ENCODE measurements at regions not wholly inside any gene's neighbourhood (a gene's known extent, or its start where the extent isn't known, plus 50 kb on each side); places are given as distances from the start of the nearest gene placed in this dataset.

DNA sequence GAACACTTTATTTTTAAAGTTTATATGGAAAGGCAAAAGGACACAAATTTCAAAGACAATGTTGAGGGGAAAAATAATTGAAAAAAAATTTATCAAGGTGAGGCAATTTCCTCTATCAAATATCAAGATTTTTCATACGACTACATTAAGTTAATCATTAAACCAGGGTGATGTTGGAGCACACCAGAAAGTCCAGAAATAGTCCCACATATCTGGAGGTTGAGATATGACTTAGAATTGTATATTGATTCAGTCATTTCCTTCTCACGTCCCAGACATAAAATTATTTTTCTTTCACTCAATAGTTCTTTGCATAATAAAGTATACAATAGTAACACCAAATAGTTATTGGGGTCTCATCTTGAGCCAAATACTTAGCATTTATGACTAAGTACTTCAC is 605.1 kb downstream of the NUP35 start:
- Histone ChIP-seq H3K36me3 (ENCODE audit: insufficient read depth, low read length) (no peaks in the 10 kb centered on the region), H2AFZ (ENCODE audit: low read depth, low read length) (no peak overlapping the region), H3K9ac (ENCODE audit: low read length) (no peak overlapping the region), H3K9me3 (ENCODE audit: low read length) (no peaks in the 10 kb centered on the region), H3K27me3 (ENCODE audit: insufficient read depth, low read depth, low read length) (no peaks in the 10 kb centered on the region), H3K4me3 (ENCODE audit: low read length) (no peak overlapping the region), H3K9me2 (ENCODE audit: insufficient read depth, low read length) (no peaks in the 10 kb centered on the region), H3K4me2 (ENCODE audit: low read length) (no peak overlapping the region), H3F3A (ENCODE audit: insufficient read depth, low read length, poor library complexity, severe bottlenecking) (no peaks in the 10 kb centered on the region), H3K27ac (ENCODE audit: low read length) (no peak overlapping the region), H3K79me2 (replicated peaks; ENCODE audit: insufficient read depth, low read length) (no peaks in the 10 kb centered on the region), H4K20me1 (ENCODE audit: insufficient read depth) (no peaks in the 10 kb centered on the region)
- no peak for TF ChIP-seq SMC3 (conservative IDR thresholded peaks at IDR 0.05; ENCODE audit: poor library complexity)
- TF ChIP-seq RAD21 (conservative IDR thresholded peaks at IDR 0.05) = no peak
- no peak for TF ChIP-seq TAF1 (IDR thresholded peaks at IDR 0.05; ENCODE audit: low read depth)
- TF ChIP-seq EP300 (conservative IDR thresholded peaks at IDR 0.05; ENCODE audit: poor library complexity, severe bottlenecking) = no peak
- no peak for TF ChIP-seq MXI1 (conservative IDR thresholded peaks at IDR 0.05; ENCODE audit: poor library complexity, severe bottlenecking)
- TF ChIP-seq POLR2AphosphoS5 (IDR thresholded peaks at IDR 0.05) = no peak
- TF ChIP-seq, protein P1, sequence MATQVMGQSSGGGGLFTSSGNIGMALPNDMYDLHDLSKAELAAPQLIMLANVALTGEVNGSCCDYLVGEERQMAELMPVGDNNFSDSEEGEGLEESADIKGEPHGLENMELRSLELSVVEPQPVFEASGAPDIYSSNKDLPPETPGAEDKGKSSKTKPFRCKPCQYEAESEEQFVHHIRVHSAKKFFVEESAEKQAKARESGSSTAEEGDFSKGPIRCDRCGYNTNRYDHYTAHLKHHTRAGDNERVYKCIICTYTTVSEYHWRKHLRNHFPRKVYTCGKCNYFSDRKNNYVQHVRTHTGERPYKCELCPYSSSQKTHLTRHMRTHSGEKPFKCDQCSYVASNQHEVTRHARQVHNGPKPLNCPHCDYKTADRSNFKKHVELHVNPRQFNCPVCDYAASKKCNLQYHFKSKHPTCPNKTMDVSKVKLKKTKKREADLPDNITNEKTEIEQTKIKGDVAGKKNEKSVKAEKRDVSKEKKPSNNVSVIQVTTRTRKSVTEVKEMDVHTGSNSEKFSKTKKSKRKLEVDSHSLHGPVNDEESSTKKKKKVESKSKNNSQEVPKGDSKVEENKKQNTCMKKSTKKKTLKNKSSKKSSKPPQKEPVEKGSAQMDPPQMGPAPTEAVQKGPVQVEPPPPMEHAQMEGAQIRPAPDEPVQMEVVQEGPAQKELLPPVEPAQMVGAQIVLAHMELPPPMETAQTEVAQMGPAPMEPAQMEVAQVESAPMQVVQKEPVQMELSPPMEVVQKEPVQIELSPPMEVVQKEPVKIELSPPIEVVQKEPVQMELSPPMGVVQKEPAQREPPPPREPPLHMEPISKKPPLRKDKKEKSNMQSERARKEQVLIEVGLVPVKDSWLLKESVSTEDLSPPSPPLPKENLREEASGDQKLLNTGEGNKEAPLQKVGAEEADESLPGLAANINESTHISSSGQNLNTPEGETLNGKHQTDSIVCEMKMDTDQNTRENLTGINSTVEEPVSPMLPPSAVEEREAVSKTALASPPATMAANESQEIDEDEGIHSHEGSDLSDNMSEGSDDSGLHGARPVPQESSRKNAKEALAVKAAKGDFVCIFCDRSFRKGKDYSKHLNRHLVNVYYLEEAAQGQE (IDR thresholded peaks at IDR 0.05; ENCODE audit: borderline replicate concordance) = no peak
- no peak for TF ChIP-seq EZH2 (IDR thresholded peaks at IDR 0.05; ENCODE audit: borderline replicate concordance, insufficient read depth, low read length, poor library complexity, severe bottlenecking)
- TF ChIP-seq, protein P2, sequence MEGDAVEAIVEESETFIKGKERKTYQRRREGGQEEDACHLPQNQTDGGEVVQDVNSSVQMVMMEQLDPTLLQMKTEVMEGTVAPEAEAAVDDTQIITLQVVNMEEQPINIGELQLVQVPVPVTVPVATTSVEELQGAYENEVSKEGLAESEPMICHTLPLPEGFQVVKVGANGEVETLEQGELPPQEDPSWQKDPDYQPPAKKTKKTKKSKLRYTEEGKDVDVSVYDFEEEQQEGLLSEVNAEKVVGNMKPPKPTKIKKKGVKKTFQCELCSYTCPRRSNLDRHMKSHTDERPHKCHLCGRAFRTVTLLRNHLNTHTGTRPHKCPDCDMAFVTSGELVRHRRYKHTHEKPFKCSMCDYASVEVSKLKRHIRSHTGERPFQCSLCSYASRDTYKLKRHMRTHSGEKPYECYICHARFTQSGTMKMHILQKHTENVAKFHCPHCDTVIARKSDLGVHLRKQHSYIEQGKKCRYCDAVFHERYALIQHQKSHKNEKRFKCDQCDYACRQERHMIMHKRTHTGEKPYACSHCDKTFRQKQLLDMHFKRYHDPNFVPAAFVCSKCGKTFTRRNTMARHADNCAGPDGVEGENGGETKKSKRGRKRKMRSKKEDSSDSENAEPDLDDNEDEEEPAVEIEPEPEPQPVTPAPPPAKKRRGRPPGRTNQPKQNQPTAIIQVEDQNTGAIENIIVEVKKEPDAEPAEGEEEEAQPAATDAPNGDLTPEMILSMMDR (IDR thresholded peaks at IDR 0.05; ENCODE audit: poor library complexity, severe bottlenecking) = no peak

DNA sequence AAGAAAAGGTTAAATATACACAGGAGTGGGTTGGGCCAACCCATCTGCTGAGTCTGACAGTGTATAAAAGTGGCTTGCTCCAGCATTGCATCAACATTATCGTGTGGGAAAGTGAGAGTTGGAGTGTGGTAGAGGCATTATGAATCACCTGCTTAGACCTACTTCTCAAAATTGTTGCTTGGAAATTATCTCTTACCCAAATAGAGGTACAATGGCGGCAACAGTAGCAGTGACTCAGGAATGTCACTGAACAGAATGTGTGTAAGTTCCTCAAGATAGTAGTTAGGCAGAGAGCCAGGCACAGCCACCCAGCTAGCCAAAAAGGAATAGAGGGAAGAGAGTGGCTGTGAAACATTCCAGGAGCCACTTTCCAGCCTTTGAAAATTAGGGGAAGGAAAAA is 616.0 kb downstream of the NUP35 start:
- no peaks in the 10 kb centered on the region for H3K9me3 ChIP-seq (ENCODE audit: low read length)
- no peaks in the 10 kb centered on the region for H3K79me2 ChIP-seq (replicated peaks; ENCODE audit: insufficient read depth, low read length)
- no peak overlapping the region for H3K27ac ChIP-seq (ENCODE audit: low read length)
- no peaks in the 10 kb centered on the region for H3K9me2 ChIP-seq (ENCODE audit: insufficient read depth, low read length)
- H4K20me1 ChIP-seq (ENCODE audit: insufficient read depth) = no peaks in the 10 kb centered on the region
- H3K27me3 ChIP-seq (ENCODE audit: insufficient read depth, low read depth, low read length) = no peaks in the 10 kb centered on the region
- no peak overlapping the region for H3K4me2 ChIP-seq (ENCODE audit: low read length)
- no peak for TF ChIP-seq RAD21 (conservative IDR thresholded peaks at IDR 0.05)
- no peak for TF ChIP-seq TAF1 (IDR thresholded peaks at IDR 0.05; ENCODE audit: low read depth)
- TF ChIP-seq, protein P2 (IDR thresholded peaks at IDR 0.05; ENCODE audit: poor library complexity, severe bottlenecking) = no peak
- TF ChIP-seq, protein P1 (IDR thresholded peaks at IDR 0.05; ENCODE audit: borderline replicate concordance) = no peak
- no peak for TF ChIP-seq SMC3 (conservative IDR thresholded peaks at IDR 0.05; ENCODE audit: poor library complexity)
- no peak for TF ChIP-seq EZH2 (IDR thresholded peaks at IDR 0.05; ENCODE audit: borderline replicate concordance, insufficient read depth, low read length, poor library complexity, severe bottlenecking)
- no peak for TF ChIP-seq POLR2AphosphoS5 (IDR thresholded peaks at IDR 0.05)
- TF ChIP-seq EP300 (conservative IDR thresholded peaks at IDR 0.05; ENCODE audit: poor library complexity, severe bottlenecking) = no peak
- no peak for TF ChIP-seq MXI1 (conservative IDR thresholded peaks at IDR 0.05; ENCODE audit: poor library complexity, severe bottlenecking)
- H3F3A ChIP-seq (ENCODE audit: insufficient read depth, low read length, poor library complexity, severe bottlenecking) = no peaks in the 10 kb centered on the region
- H3K9ac ChIP-seq (ENCODE audit: low read length) = no peak overlapping the region
- H3K36me3 ChIP-seq (ENCODE audit: insufficient read depth, low read length) = no peaks in the 10 kb centered on the region
- no peak overlapping the region for H2AFZ ChIP-seq (ENCODE audit: low read depth, low read length)
- H3K4me3 ChIP-seq (ENCODE audit: low read length) = no peak overlapping the region
